HUES64 (cell line): ENCODE measurements at regions not wholly inside any gene's neighbourhood (a gene's known extent, or its start where the extent isn't known, plus 50 kb on each side); places are given as distances from the start of the nearest gene placed in this dataset.

Source experiments
- H3K27ac ChIP-seq: 2 replicates; pipeline ENCODE4 v1.7.0; 2013; ENCODE audit warnings: low read depth, low read length, inconsistent platforms
- H3K27me3 ChIP-seq: 2 replicates; pipeline ENCODE4 v1.6.1; 2013; ENCODE audit warnings: mild to moderate bottlenecking, low read length; ENCODE audit not compliant: insufficient read depth
- H3K36me3 ChIP-seq: 2 replicates; pipeline ENCODE4 v1.6.1; 2013; ENCODE audit warnings: mild to moderate bottlenecking, low read length; ENCODE audit not compliant: insufficient read depth
- H3K4me1 ChIP-seq: 2 replicates; pipeline ENCODE4 v1.6.1; 2013; ENCODE audit warnings: mild to moderate bottlenecking, low read length, moderate library complexity; ENCODE audit not compliant: insufficient read depth
- H3K4me3 ChIP-seq: 2 replicates; pipeline ENCODE4 v1.5.1; 2013; ENCODE audit warnings: mild to moderate bottlenecking, low read length, moderate library complexity
- H3K9ac ChIP-seq: 2 replicates; pipeline ENCODE4 v1.6.1; 2013; ENCODE audit warnings: mild to moderate bottlenecking, low read depth, low read length
- H3K9me3 ChIP-seq: 2 replicates; pipeline ENCODE4 v1.6.1; 2013; ENCODE audit warnings: low read depth, low read length; ENCODE audit not compliant: insufficient read depth
- WGBS: fragments of 150-250, 120-280 bp; methylation state at CpG from one replicate; pipeline ENCODE4 v1.1.7; 2013; ENCODE audit warnings: missing lambda C conversion rate; 5-methylcytosine and 5-hydroxymethylcytosine counted together

- H3K36me3 ChIP-seq = no peaks in the 10 kb centered on the region
- H3K4me1 ChIP-seq = peaks cover 7% of the 10 kb centered on the region; the same call in 1 of the 2 replicates
- no peaks in the 10 kb centered on the region for H3K27me3 ChIP-seq
- H3K27ac ChIP-seq = no peak overlapping the region
- no peaks in the 10 kb centered on the region for H3K9me3 ChIP-seq
- no peak overlapping the region for H3K4me3 ChIP-seq
- no peak overlapping the region for H3K9ac ChIP-seq
- 91% methylated on average over 2 of the region's 2 CpGs for WGBS
These were observed 177.6 kb downstream of the DIRAS2 start for GRCh38 chr9:90464978-90465377.

GRCh38 chr9:90466441-90466840 is 176.2 kb downstream of the DIRAS2 start:
- Histone ChIP-seq H3K27ac (no peak overlapping the region), H3K27me3 (no peaks in the 10 kb centered on the region), H3K36me3 (no peaks in the 10 kb centered on the region), H3K9ac (no peak overlapping the region), H3K4me3 (no peak overlapping the region), H3K9me3 (no peaks in the 10 kb centered on the region), H3K4me1 (no peaks in the 10 kb centered on the region)
- 96% methylated on average over 3 of the region's 3 CpGs for whole genome bisulfite sequencing

GRCh38 chr9:90469435-90469834 is 173.2 kb downstream of the DIRAS2 start:
- no peaks in the 10 kb centered on the region for H3K36me3 ChIP-seq
- no peaks in the 10 kb centered on the region for H3K9me3 ChIP-seq
- H3K9ac ChIP-seq = no peak overlapping the region
- H3K4me3 ChIP-seq = no peak overlapping the region
- 92% methylated on average over 8 of the region's 8 CpGs for WGBS
- H3K27me3 ChIP-seq = no peaks in the 10 kb centered on the region
- peaks cover 5% of the 10 kb centered on the region; the same call in 1 of the 2 replicates for H3K4me1 ChIP-seq
- H3K27ac ChIP-seq = no peak overlapping the region

GRCh38 chr9:90469865-90470387 is 172.7 kb downstream of the DIRAS2 start:
- WGBS = 86% methylated on average over 6 of the region's 6 CpGs

GRCh38 chr9:90476058-90476457 is 166.6 kb downstream of the DIRAS2 start:
- no peaks in the 10 kb centered on the region for H3K27me3 ChIP-seq
- no peak overlapping the region for H3K9ac ChIP-seq
- no peaks in the 10 kb centered on the region for H3K9me3 ChIP-seq
- no peak overlapping the region for H3K4me3 ChIP-seq
- peaks cover 10% of the 10 kb centered on the region for H3K4me1 ChIP-seq
- no peak overlapping the region for H3K27ac ChIP-seq
- no peaks in the 10 kb centered on the region for H3K36me3 ChIP-seq

More at GRCh38 chr9:90469865-90470387, 172.7 kb downstream of the DIRAS2 start:
- no peaks in the 10 kb centered on the region for H3K9me3 ChIP-seq
- H3K27ac ChIP-seq = no peak overlapping the region
- no peak overlapping the region for H3K4me3 ChIP-seq
- H3K9ac ChIP-seq = no peak overlapping the region
- no peaks in the 10 kb centered on the region for H3K36me3 ChIP-seq
- H3K27me3 ChIP-seq = no peaks in the 10 kb centered on the region
- peaks cover 5% of the 10 kb centered on the region; the same call in 1 of the 2 replicates for H3K4me1 ChIP-seq

GRCh38 chr9:90477535-90477934 is 165.1 kb downstream of the DIRAS2 start:
- H3K4me3 ChIP-seq = no peak overlapping the region
- 91% methylated on average over 2 of the region's 2 CpGs for WGBS
- no peaks in the 10 kb centered on the region for H3K27me3 ChIP-seq
- no peaks in the 10 kb centered on the region for H3K36me3 ChIP-seq
- H3K4me1 ChIP-seq = peaks cover 10% of the 10 kb centered on the region
- no peak overlapping the region for H3K9ac ChIP-seq
- no peaks in the 10 kb centered on the region for H3K9me3 ChIP-seq
- H3K27ac ChIP-seq = no peak overlapping the region

- Histone ChIP-seq H3K9ac (no peak overlapping the region), H3K27me3 (no peaks in the 10 kb centered on the region), H3K27ac (no peak overlapping the region), H3K9me3 (no peaks in the 10 kb centered on the region), H3K4me3 (no peak overlapping the region), H3K4me1 (peaks cover 10% of the 10 kb centered on the region), H3K36me3 (no peaks in the 10 kb centered on the region)
- 66% methylated on average over 5 of the region's 6 CpGs for WGBS
These were observed 163.8 kb downstream of the DIRAS2 start for GRCh38 chr9:90478821-90479220.

- Histone ChIP-seq H3K9ac (no peak overlapping the region), H3K9me3 (peaks cover 3% of the 10 kb centered on the region; the same call in 1 of the 2 replicates), H3K4me1 (no peaks in the 10 kb centered on the region), H3K27me3 (no peaks in the 10 kb centered on the region), H3K4me3 (no peak overlapping the region), H3K27ac (no peak overlapping the region), H3K36me3 (no peaks in the 10 kb centered on the region)
- 86% methylated on average over 1 of the region's 1 CpG for WGBS
These were observed 157.6 kb downstream of the DIRAS2 start for GRCh38 chr9:90485028-90485427.

- Histone ChIP-seq H3K4me3 (no peak overlapping the region), H3K36me3 (no peaks in the 10 kb centered on the region), H3K4me1 (no peaks in the 10 kb centered on the region), H3K27ac (no peak overlapping the region), H3K9ac (no peak overlapping the region), H3K9me3 (peaks cover 5% of the 10 kb centered on the region; the same call in 1 of the 2 replicates), H3K27me3 (no peaks in the 10 kb centered on the region)
- WGBS = 90% methylated on average over 4 of the region's 4 CpGs
These were observed 153.6 kb downstream of the DIRAS2 start for GRCh38 chr9:90489066-90489465.

- Histone ChIP-seq H3K27me3 (no peaks in the 10 kb centered on the region), H3K4me1 (peaks cover 18% of the 10 kb centered on the region), H3K9me3 (no peaks in the 10 kb centered on the region), H3K9ac (no peak overlapping the region), H3K27ac (no peak overlapping the region), H3K4me3 (no peak overlapping the region), H3K36me3 (no peaks in the 10 kb centered on the region)
- 93% methylated on average over 2 of the region's 2 CpGs for WGBS
These were observed 142.9 kb downstream of the DIRAS2 start for GRCh38 chr9:90499761-90500160.

GRCh38 chr9:90502134-90502533 is 140.5 kb downstream of the DIRAS2 start:
- WGBS = 56% methylated on average over 2 of the region's 4 CpGs
- Histone ChIP-seq H3K9me3 (no peaks in the 10 kb centered on the region), H3K27me3 (no peaks in the 10 kb centered on the region), H3K4me1 (peaks cover 22% of the 10 kb centered on the region), H3K36me3 (no peaks in the 10 kb centered on the region), H3K9ac (no peak overlapping the region; the same call in 1 of the 2 replicates), H3K27ac (no peak overlapping the region), H3K4me3 (no peak overlapping the region)

- H3K9me3 ChIP-seq = no peaks in the 10 kb centered on the region
- H3K4me1 ChIP-seq = peaks cover 22% of the 10 kb centered on the region
- H3K9ac ChIP-seq = no peak overlapping the region
- no peaks in the 10 kb centered on the region for H3K27me3 ChIP-seq
- H3K4me3 ChIP-seq = no peak overlapping the region
- H3K27ac ChIP-seq = no peak overlapping the region
- H3K36me3 ChIP-seq = no peaks in the 10 kb centered on the region
These were observed 138.1 kb downstream of the DIRAS2 start for GRCh38 chr9:90504486-90504885.
